Effector CD4-positive, alpha-beta T cell (primary cell): ENCODE measurements at regions not wholly inside any gene's neighbourhood (a gene's known extent, or its start where the extent isn't known, plus 50 kb on each side); places are given as distances from the start of the nearest gene placed in this dataset.
"Not testable (repeated sequence)": the region's sequence is repeated elsewhere in the genome, so short reads cannot be mapped to it uniquely, and the experiment has no call there.

ENCODE experiments used
- DNase-seq: peaks from one replicate; pipeline ENCODE4 v3.0.0-alpha.2; 2020

- no peak for DNase-seq
These were observed 105.4 kb upstream of the TLK1 start for GRCh38 chr2:171266102-171266501.

- not testable (repeated sequence) for DNase-seq
These were observed 100.8 kb upstream of the TLK1 start for GRCh38 chr2:171261529-171261928.

- DNase-seq, result no peak
These were observed 100.1 kb upstream of the TLK1 start for GRCh38 chr2:171260471-171261424.

- DNase-seq, result no peak
These were observed 94.0 kb upstream of the TLK1 start for GRCh38 chr2:171254666-171255065.

- DNase-seq, result no peak
These were observed 93.4 kb upstream of the TLK1 start for GRCh38 chr2:171253900-171254650.

- DNase-seq, result no peak
These were observed 92.6 kb upstream of the TLK1 start for GRCh38 chr2:171253279-171253678.

GRCh38 chr2:171249689-171250088 lies 89.0 kb upstream of the TLK1 start:
- no peak for DNase-seq

- DNase-seq, result peak; percentile 7
These were observed 87.3 kb upstream of the TLK1 start for GRCh38 chr2:171247741-171248662.

GRCh38 chr2:171244970-171245782 lies 84.5 kb upstream of the TLK1 start:
- DNase-seq, result no peak

GRCh38 chr2:171244466-171244969 lies 83.8 kb upstream of the TLK1 start:
- no peak for DNase-seq

GRCh38 chr2:171241771-171242170 lies 81.1 kb upstream of the TLK1 start:
- DNase-seq, result no peak

- DNase-seq, result no peak
These were observed 78.3 kb upstream of the TLK1 start for GRCh38 chr2:171238946-171239345.

- DNase-seq, result no peak
These were observed 77.2 kb upstream of the TLK1 start for GRCh38 chr2:171237751-171238505.

GRCh38 chr2:171235262-171235881 lies 74.7 kb upstream of the TLK1 start:
- no peak for DNase-seq

- DNase-seq, result no peak
These were observed 69.5 kb upstream of the TLK1 start for GRCh38 chr2:171230176-171230575.

GRCh38 chr2:171228826-171229225 lies 68.1 kb upstream of the TLK1 start:
- no peak for DNase-seq

- DNase-seq, result no peak
These were observed 66.5 kb upstream of the TLK1 start for GRCh38 chr2:171227066-171227782.

GRCh38 chr2:171226461-171226860 lies 65.8 kb upstream of the TLK1 start:
- no peak for DNase-seq

GRCh38 chr2:171225989-171226388 lies 65.3 kb upstream of the TLK1 start:
- no peak for DNase-seq
